Kidney (tissue), 13 donors: ENCODE measurements at regions not wholly inside any gene's neighbourhood (a gene's known extent, or its start where the extent isn't known, plus 50 kb on each side); places are given as distances from the start of the nearest gene placed in this dataset.

ENCODE experiments used
- DNase-seq, 5 donors: peaks; one replicate each; pipeline ENCODE4 v3.0.0-alpha.2; 2013 to 2020
- FAIRE-seq: peaks from 2 replicates; lab custom pipeline; 2012; peaks lifted over from hg19 to GRCh38; lab: Jason Lieb, UNC
- H3K27ac ChIP-seq, 2 donors: one replicate each; pipeline ENCODE4 v1.7.0; 2013; ENCODE audit warnings: low read depth in 2 of 2, low read length in 2 of 2, inconsistent platforms in 1 of 2
- H3K27me3 ChIP-seq: one replicate; pipeline ENCODE4 v1.7.1; 2013; ENCODE audit warnings: low read length, inconsistent platforms; ENCODE audit not compliant: control insufficient read depth, insufficient read depth
- H3K36me3 ChIP-seq, 3 donors: one replicate each; pipeline versions ENCODE4 v1.7.0 to v1.7.1; 2013; ENCODE audit warnings: low read length in 3 of 3, control low read depth in 1 of 3, inconsistent platforms in 1 of 3; ENCODE audit not compliant: insufficient read depth in 3 of 3, control insufficient read depth in 2 of 3
- H3K4me1 ChIP-seq, 3 donors: one replicate each; pipeline versions ENCODE4 v1.7.0 to v1.7.1; 2013; ENCODE audit warnings: low read length in 3 of 3, inconsistent platforms in 1 of 3, low read depth in 1 of 3; ENCODE audit not compliant: control insufficient read depth in 2 of 3, insufficient read depth in 2 of 3
- H3K4me3 ChIP-seq, 3 donors: one replicate each; pipeline versions ENCODE4 v1.7.0 to v1.8.1; 2013; ENCODE audit warnings: low read length in 3 of 3, control low read depth in 1 of 3, inconsistent platforms in 1 of 3
- H3K9ac ChIP-seq, 3 donors: one replicate each; pipeline versions ENCODE4 v1.7.0 to v1.7.1; 2013; ENCODE audit warnings: low read length in 3 of 3, control low read depth in 1 of 3, inconsistent platforms in 1 of 3
- H3K9me3 ChIP-seq, 3 donors: one replicate each; pipeline versions ENCODE4 v1.7.0 to v1.7.1; 2013; ENCODE audit warnings: low read length in 3 of 3, control low read depth in 1 of 3, inconsistent platforms in 1 of 3; ENCODE audit not compliant: control insufficient read depth in 2 of 3, insufficient read depth in 1 of 3
- CTCF ChIP-seq: IDR thresholded peaks from 3 replicates; pipeline ENCODE4 v1.5.1; 2012; ENCODE audit warnings: mild to moderate bottlenecking, moderate library complexity, borderline replicate concordance; ENCODE audit not compliant: insufficient read depth; ENCODE audit errors: extremely low read depth
- intact Hi-C: fragments of 100-400 bp; cut with DNase I; formaldehyde crosslinking; loops from one replicate; pipeline ENCODE4 v1.11.1; 2022
- donor health status: control.
- donor health status: control.
- donor health status: control.
- donor health status: control.
- donor health status: control.
- donor health status: DM: yes; HTN: yes; CAD: no.
- donor health status: Normal renal cell carcinoma (clear cell type).

DNA sequence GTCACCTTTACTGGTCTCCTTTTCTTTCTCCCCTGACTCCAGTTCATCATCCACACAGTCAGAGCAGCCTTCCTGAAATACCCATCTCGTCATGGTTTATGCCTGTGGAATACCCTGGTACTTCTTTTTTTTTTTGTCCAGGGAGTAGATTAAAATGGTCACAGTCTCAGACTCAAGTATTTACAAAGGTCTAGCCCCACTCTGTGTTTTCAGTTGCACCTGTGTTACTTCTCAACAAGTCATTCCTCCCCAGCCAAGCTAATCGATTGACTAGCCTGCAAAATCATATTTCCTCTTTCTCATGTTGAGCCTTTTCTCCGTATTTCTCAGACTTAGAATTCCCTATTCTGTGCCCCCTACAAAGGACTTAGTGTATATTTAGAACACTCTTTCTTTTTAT, 155.2 kb upstream of the KCNN2 start:
- no peak for TF ChIP-seq CTCF
- no peaks in the 10 kb centered on the region for H3K36me3 ChIP-seq
- FAIRE-seq, result no peak
- DNase-seq, result no peak
- no peaks in the 10 kb centered on the region for H3K27me3 ChIP-seq
- intact Hi-C loops, result no loop called here
- H3K27ac ChIP-seq, result no peak overlapping the region
- H3K9me3 ChIP-seq, result no peaks in the 10 kb centered on the region
- H3K9ac ChIP-seq, result no peak overlapping the region
- no peaks in the 10 kb centered on the region for H3K4me1 ChIP-seq
- H3K4me3 ChIP-seq, result no peak overlapping the region

DNA sequence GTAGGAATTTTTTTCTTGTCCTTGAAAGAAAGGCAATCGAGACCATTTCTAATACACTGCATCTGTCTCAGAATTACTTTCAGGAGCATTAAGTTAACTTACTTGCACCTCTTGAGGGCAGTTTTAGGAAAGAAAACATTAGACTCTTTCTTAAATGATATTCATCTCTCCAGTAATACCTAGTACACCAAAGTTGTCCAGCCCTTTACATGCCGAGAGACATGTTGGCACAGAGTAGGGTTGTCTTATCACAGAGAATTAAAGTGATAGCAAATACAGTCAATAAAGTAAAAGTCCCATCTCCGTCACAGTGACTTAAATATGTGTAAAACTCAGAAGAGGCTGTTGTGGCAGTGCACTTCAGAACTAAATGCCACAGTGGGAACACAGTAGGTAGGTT, 154.3 kb upstream of the KCNN2 start:
- intact Hi-C loops, result no loop called here
- H3K27ac ChIP-seq, result no peak overlapping the region
- H3K9ac ChIP-seq, result no peak overlapping the region
- H3K36me3 ChIP-seq, result no peaks in the 10 kb centered on the region
- H3K27me3 ChIP-seq, result no peaks in the 10 kb centered on the region
- H3K4me1 ChIP-seq, result no peaks in the 10 kb centered on the region
- no peak overlapping the region for H3K4me3 ChIP-seq
- no peak for TF ChIP-seq CTCF
- no peaks in the 10 kb centered on the region for H3K9me3 ChIP-seq
- DNase-seq (no peak), FAIRE-seq (no peak)

- Histone ChIP-seq H3K36me3 (no peaks in the 10 kb centered on the region), H3K27me3 (no peaks in the 10 kb centered on the region), H3K27ac (no peak overlapping the region), H3K4me1 (no peaks in the 10 kb centered on the region), H3K9ac (no peak overlapping the region), H3K4me3 (no peak overlapping the region), H3K9me3 (no peaks in the 10 kb centered on the region)
- DNase-seq, result no peak
- intact Hi-C loops, result no loop called here
- TF ChIP-seq CTCF, result no peak
- no peak for FAIRE-seq
These were observed 153.8 kb upstream of the KCNN2 start for GRCh38 chr5:114208120-114208519.

DNA sequence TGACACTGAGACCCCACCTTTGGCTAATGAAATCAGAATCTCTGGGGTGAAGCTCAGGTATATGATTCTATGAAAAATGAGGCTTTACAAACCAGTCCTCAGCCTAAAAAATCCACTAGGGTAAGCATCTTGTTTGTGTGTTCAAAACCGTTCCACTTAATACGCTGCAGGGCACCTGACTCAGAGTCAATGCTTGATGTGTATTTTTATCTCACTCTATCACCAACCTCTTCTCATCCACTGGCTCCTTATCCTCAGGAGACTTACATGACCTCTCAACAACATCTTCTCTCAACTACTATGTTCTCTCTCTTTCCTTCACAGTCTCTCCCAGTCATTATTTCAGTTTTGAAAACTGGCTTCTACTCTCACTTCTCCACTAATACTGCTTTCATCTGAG, 153.3 kb upstream of the KCNN2 start:
- DNase-seq, result no peak
- no peaks in the 10 kb centered on the region for H3K27me3 ChIP-seq
- intact Hi-C loops, result no loop called here
- no peaks in the 10 kb centered on the region for H3K9me3 ChIP-seq
- no peak for FAIRE-seq
- H3K36me3 ChIP-seq, result no peaks in the 10 kb centered on the region
- no peak overlapping the region for H3K9ac ChIP-seq
- no peak overlapping the region for H3K4me3 ChIP-seq
- no peaks in the 10 kb centered on the region for H3K4me1 ChIP-seq
- no peak for TF ChIP-seq CTCF
- H3K27ac ChIP-seq, result no peak overlapping the region
